WTC11 (cell line): ENCODE measurements at regions not wholly inside any gene's neighbourhood (a gene's known extent, or its start where the extent isn't known, plus 50 kb on each side); places are given as distances from the start of the nearest gene placed in this dataset.

Experiments
- ATAC-seq: fragments of 200-7000 bp; cut with Tn5 transposase; 2 replicates; pipeline ENCODE4 v1.10.0; 2021; ENCODE audit warnings: mild to moderate bottlenecking, moderate library complexity
- CTCF ChIA-PET: fragments of 300-600 bp; sonication (Branson Sonifier 250); formaldehyde crosslinking; loops from one replicate; lab custom pipeline; 2021; ENCODE audit warnings: antibody characterized with exemption; lab: Charles Lee
- POLR2A ChIA-PET: fragments of 350-600 bp; sonication (Branson Sonifier 250); formaldehyde crosslinking; loops from one replicate; lab custom pipeline; 2021; ENCODE audit warnings: antibody characterized with exemption; lab: Charles Lee
- DNase-seq: peaks from one replicate; pipeline ENCODE4 v3.0.0; 2021; ENCODE audit warnings: low spot score
- H3K27ac Mint-ChIP-seq: 2 replicates; pipeline ENCODE4 v1.8.0; 2021; ENCODE audit warnings: mixed read lengths
- H3K27me3 Mint-ChIP-seq: 2 replicates; pipeline ENCODE4 v1.8.0; 2021; ENCODE audit warnings: low read depth, mild to moderate bottlenecking, moderate library complexity, mixed read lengths
- H3K36me3 Mint-ChIP-seq: 2 replicates; pipeline ENCODE4 v1.8.0; 2021; ENCODE audit warnings: mixed read lengths
- H3K4me1 Mint-ChIP-seq: 2 replicates; pipeline ENCODE4 v1.8.0; 2022; ENCODE audit warnings: mixed read lengths
- H3K4me3 Mint-ChIP-seq: 2 replicates; pipeline ENCODE4 v1.8.0; 2021; ENCODE audit warnings: mild to moderate bottlenecking, moderate library complexity, mixed read lengths
- H3K9me3 Mint-ChIP-seq: 2 replicates; pipeline ENCODE4 v1.8.0; 2021; ENCODE audit warnings: mixed read lengths
- AFF4 ChIP-seq: sonication (generic); formaldehyde crosslinking; IDR thresholded peaks from 2 replicates; pipeline ENCODE4 v1.8.1; 2023; ENCODE audit warnings: mild to moderate bottlenecking, missing genetic modification reagents, borderline replicate concordance
- ARID4B ChIP-seq: sonication (generic); formaldehyde crosslinking; IDR thresholded peaks from 2 replicates; pipeline ENCODE4 v1.8.0; 2023; ENCODE audit warnings: missing genetic modification reagents, mild to moderate bottlenecking, borderline replicate concordance
- ATF6 ChIP-seq: sonication (generic); formaldehyde crosslinking; IDR thresholded peaks from 2 replicates; pipeline ENCODE4 v1.8.1; 2023; ENCODE audit warnings: mild to moderate bottlenecking, missing genetic modification reagents
- CREB1 ChIP-seq: sonication (generic); formaldehyde crosslinking; IDR thresholded peaks from 2 replicates; pipeline ENCODE4 v1.8.0; 2023; ENCODE audit warnings: mild to moderate bottlenecking, missing genetic modification reagents
- E2F4 ChIP-seq: sonication (generic); formaldehyde crosslinking; IDR thresholded peaks from 2 replicates; pipeline ENCODE4 v1.8.1; 2022; ENCODE audit warnings: low read depth, mild to moderate bottlenecking, moderate library complexity, missing genetic modification reagents, borderline replicate concordance
- ELF4 ChIP-seq: sonication (generic); formaldehyde crosslinking; IDR thresholded peaks from 2 replicates; pipeline ENCODE4 v1.8.1; 2022; ENCODE audit warnings: low read depth, mild to moderate bottlenecking, moderate library complexity, missing genetic modification reagents
- EMX1 ChIP-seq: fragments of 250-450 bp; sonication (Bioruptor Pico); IDR thresholded peaks from 2 replicates; pipeline ENCODE4 v1.8.0; 2021; ENCODE audit warnings: mild to moderate bottlenecking
- NR1H2 ChIP-seq: sonication (generic); formaldehyde crosslinking; IDR thresholded peaks from 2 replicates; pipeline ENCODE4 v1.9.0; 2021; ENCODE audit warnings: mild to moderate bottlenecking, moderate library complexity, missing genetic modification reagents
- NR2C2 ChIP-seq: sonication (generic); formaldehyde crosslinking; IDR thresholded peaks from 2 replicates; pipeline ENCODE4 v1.8.0; 2022; ENCODE audit warnings: mild to moderate bottlenecking, missing genetic modification reagents
- PRDM15 ChIP-seq: sonication (generic); formaldehyde crosslinking; IDR thresholded peaks from 2 replicates; pipeline ENCODE4 v1.8.0; 2022; ENCODE audit warnings: missing genetic modification reagents
- SMAD3 ChIP-seq: sonication (generic); formaldehyde crosslinking; IDR thresholded peaks from 2 replicates; pipeline ENCODE4 v1.8.0; 2022; ENCODE audit warnings: missing genetic modification reagents, mild to moderate bottlenecking, borderline replicate concordance
- USF1 ChIP-seq: sonication (generic); formaldehyde crosslinking; IDR thresholded peaks from 2 replicates; pipeline ENCODE4 v1.8.0; 2022; ENCODE audit warnings: mild to moderate bottlenecking, missing genetic modification reagents
- ZNF219 ChIP-seq: sonication (generic); formaldehyde crosslinking; IDR thresholded peaks from 2 replicates; pipeline ENCODE4 v1.8.0; 2023; ENCODE audit warnings: missing genetic modification reagents, mild to moderate bottlenecking, borderline replicate concordance
- ZNF232 ChIP-seq: sonication (generic); formaldehyde crosslinking; IDR thresholded peaks from 2 replicates; pipeline ENCODE4 v1.8.0; 2022; ENCODE audit warnings: mild to moderate bottlenecking, missing genetic modification reagents
- ZNF423 ChIP-seq: fragments of 250-450 bp; sonication (Bioruptor Pico); IDR thresholded peaks from 2 replicates; pipeline ENCODE4 v2.1.2; 2022; ENCODE audit warnings: mild to moderate bottlenecking, moderate library complexity
- ZNF512 ChIP-seq: sonication (generic); formaldehyde crosslinking; IDR thresholded peaks from 2 replicates; pipeline ENCODE4 v1.8.1; 2022; ENCODE audit warnings: missing genetic modification reagents, borderline replicate concordance
- ZSCAN18 ChIP-seq: fragments of 250-450 bp; sonication (Bioruptor Pico); IDR thresholded peaks from 2 replicates; pipeline ENCODE4 v2.1.2; 2022; ENCODE audit warnings: mild to moderate bottlenecking, moderate library complexity

- Mint-ChIP-seq H3K9me3 (peaks cover 14% of the 10 kb centered on the region), H3K4me1 (peaks cover 21% of the 10 kb centered on the region), H3K27ac (no peak overlapping the region)
- POLR2A ChIA-PET, result no interaction called here
- TF ChIP-seq ATF6 (CRISPR knock-in tag) (no peak), SMAD3 (CRISPR knock-in tag) (no peak), ZNF219 (no peak), ZNF232 (CRISPR knock-in tag) (no peak), ZSCAN18 (CRISPR knock-in tag) (no peak), ZNF423 (no peak), PRDM15 (no peak), ELF4 (CRISPR knock-in tag) (no peak), USF1 (no peak), NR2C2 (CRISPR knock-in tag) (no peak), NR1H2 (CRISPR knock-in tag) (no peak), EMX1 (no peak), CREB1 (CRISPR knock-in tag) (no peak)
- TF ChIP-seq, all 79 proteins: peak for 0
- Mint-ChIP-seq H3K27me3 (no peaks in the 10 kb centered on the region), H3K36me3 (no peaks in the 10 kb centered on the region), H3K4me3 (no peak overlapping the region)
- ATAC-seq (no peak), DNase-seq (no peak)
- CTCF ChIA-PET, result no interaction called here
Measured at GRCh38 chr10:83698899-83699298, 440.4 kb upstream of the GHITM start.

- no peak overlapping the region for H3K4me3 Mint-ChIP-seq
- CTCF ChIA-PET, result no interaction called here
- TF ChIP-seq ZNF512 (CRISPR knock-in tag) (no peak), ARID4B (CRISPR knock-in tag) (no peak), E2F4 (CRISPR knock-in tag) (no peak), AFF4 (CRISPR knock-in tag) (no peak)
Measured at GRCh38 chr10:83701799-83702198, 437.5 kb upstream of the GHITM start.

More at GRCh38 chr10:83701799-83702198, 437.5 kb upstream of the GHITM start:
- H3K36me3 Mint-ChIP-seq, result no peaks in the 10 kb centered on the region
- H3K4me1 Mint-ChIP-seq, result peaks cover 12% of the 10 kb centered on the region
- ATAC-seq, result no peak
- no peak for DNase-seq
- H3K9me3 Mint-ChIP-seq, result peaks cover 14% of the 10 kb centered on the region
- POLR2A ChIA-PET, result no interaction called here
- no peaks in the 10 kb centered on the region for H3K27me3 Mint-ChIP-seq
- no peak overlapping the region for H3K27ac Mint-ChIP-seq
